GM19023 (cell line): ENCODE measurements at regions not wholly inside any gene's neighbourhood (a gene's known extent, or its start where the extent isn't known, plus 50 kb on each side); places are given as distances from the start of the nearest gene placed in this dataset.

ENCODE experiments used
- ATAC-seq: cut with Tn5 transposase; IDR thresholded peaks from one replicate; pipeline ENCODE4 v1.9.1; 2021; ENCODE audit warnings: mild to moderate bottlenecking, moderate library complexity; ENCODE audit not compliant: unreplicated experiment

DNA sequence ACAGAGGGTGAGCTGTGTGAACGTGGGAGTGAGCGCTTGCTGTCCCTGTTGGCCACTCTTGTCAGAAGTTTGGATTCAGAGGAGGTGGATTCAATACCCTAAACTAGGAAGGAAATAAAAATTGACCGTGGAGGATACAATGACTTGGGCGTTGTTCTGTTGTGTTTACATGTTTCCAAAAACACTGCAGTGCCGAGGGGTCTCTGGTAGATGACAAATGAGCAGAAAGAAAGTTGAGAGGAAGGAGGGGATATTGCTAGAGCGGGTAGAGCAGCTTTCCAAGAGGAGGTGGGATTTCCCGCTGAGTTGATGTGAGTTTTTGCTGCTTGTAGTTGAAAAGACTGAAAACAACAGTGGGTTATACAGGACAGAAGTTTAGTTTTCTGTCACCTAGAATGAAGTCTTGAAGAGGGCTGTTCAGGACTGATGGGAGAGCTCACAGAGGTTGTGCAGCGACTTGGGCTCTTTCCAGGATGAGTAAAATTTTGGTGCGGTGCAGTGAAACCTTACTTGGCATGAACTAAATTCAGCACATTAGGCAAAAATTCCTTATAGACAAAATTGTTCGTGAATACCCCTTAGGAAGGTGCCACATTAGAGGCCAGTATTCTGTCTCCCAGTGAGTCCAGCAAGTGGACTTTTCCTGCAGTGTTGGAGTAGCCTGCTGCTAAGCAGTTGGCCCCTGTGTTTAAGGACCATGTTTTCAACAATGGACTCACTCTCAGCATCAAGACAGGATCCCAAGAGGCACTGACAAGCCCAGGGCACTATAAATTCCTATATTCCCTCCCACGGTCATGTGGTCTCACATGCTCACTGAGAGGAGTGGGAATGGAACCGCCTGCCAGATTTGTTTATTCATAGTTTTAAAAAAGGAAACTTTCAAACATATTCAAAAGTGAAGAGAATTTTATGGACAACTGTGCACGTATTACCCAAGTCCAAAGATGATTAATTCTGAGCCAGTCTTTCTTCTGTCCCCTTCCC, 435.0 kb upstream of the C2CD4B start:
- ATAC-seq, result no peak

- no peak for ATAC-seq
Measured at GRCh38 chr15:62601777-62602545, 436.9 kb upstream of the C2CD4B start.

- ATAC-seq, result no peak
Measured at GRCh38 chr15:62603742-62604141, 438.7 kb upstream of the C2CD4B start.

GRCh38 chr15:62605282-62605681, 437.3 kb upstream of the TPM1 start:
- no peak for ATAC-seq

DNA sequence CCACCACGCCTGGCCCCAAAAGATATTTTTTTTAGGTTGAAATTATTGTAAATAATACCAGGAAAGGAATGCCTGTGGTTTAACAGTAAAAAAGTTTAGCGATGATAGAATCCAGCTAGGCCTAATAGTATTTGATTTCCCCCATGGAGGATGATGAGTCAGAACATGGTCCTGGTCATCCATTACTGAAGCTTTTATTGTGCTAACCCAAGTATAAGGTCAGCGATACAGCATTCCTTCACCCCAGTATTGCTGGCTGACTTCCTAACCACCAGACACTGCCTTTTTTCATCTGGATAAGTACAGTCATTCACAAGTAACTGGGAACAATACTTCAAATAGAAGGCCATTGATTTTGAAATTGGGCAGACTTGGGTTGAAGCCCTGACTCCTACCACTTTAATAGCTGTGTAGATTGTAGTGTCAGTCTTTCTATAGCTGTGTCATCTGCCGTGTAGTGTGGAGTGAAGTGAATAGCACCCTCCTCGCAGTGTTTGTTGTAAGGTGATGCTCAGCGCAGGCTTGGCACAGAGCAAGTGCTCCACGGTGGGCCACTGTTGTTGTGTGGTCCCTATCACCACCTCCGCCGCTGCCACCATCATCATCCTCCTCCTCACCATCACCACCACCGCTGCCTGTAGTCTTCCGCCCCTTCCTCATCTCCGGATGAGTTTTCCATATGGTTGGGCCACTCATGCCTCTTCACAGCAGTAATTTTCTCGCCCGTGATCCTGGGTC, 436.0 kb upstream of the TPM1 start:
- ATAC-seq, result no peak

GRCh38 chr15:62607114-62607462, 435.5 kb upstream of the TPM1 start:
- no peak for ATAC-seq

GRCh38 chr15:62607643-62608042, 434.9 kb upstream of the TPM1 start:
- no peak for ATAC-seq

DNA sequence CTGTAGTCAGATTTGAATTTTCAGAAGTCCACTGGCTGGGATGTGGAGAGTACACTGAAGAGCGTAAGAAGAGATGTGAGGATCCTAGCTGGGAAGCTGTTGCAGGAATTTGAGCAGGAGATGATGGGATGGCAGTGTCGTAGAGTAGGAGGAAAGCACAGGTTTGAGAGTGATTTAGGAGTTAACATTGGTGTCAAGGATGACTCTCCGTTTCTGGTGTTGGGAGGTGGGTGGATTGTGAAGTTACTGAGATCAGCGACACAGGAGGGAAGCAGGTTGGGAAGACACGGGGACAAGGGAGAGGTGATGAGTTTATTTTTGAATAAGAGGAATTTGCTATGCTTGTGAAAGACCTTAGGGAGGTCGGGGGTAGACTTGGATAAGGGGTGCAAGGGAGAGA, 434.2 kb upstream of the TPM1 start:
- ATAC-seq, result no peak

- no peak for ATAC-seq
Measured at GRCh38 chr15:62610265-62610869, 432.2 kb upstream of the TPM1 start.

DNA sequence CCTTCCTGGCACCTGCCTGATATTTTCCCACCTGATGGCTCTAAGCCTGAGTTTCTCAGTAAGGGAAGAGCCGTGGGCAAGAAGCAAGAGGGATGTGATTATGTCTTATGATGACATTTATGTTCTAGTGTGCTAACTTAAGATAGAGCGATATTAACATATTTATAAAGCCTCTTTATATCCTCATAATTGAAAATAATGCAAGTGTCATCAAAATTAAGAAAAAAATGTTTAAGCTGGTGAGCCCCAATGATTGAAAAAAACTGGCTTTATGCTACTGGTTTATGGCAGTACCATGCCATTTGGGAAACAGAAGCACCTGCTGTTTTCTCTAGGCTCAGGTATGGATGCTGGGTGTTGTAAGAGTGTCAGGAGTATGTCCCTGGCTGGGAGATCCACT, 431.5 kb upstream of the TPM1 start:
- ATAC-seq, result no peak

DNA sequence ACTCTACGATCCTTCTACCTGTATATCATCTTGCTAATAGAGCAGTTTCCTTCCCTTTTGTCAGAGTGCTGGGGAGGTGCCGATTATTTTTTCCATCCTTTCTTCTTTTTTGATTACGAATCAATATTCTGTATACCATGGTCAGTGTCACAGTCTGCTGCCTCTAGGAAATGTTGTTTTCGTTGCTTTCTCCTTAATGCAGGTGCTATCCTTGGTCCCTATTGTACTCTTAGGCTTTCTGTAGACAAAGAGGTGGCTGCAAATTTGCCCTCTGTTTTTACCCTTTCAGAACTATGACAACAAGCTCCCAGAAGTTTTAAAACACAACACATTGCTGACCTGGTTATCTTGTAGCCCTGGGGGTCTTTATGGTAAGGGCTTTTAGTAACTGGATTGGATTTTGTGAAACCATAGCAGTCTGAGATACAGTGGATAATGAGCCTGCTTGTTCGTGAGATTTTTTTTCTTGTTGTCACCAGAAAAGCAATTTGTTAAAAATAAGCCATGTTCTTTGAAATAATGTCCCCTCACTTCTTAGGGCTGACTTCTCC, 430.3 kb upstream of the TPM1 start:
- no peak for ATAC-seq

DNA sequence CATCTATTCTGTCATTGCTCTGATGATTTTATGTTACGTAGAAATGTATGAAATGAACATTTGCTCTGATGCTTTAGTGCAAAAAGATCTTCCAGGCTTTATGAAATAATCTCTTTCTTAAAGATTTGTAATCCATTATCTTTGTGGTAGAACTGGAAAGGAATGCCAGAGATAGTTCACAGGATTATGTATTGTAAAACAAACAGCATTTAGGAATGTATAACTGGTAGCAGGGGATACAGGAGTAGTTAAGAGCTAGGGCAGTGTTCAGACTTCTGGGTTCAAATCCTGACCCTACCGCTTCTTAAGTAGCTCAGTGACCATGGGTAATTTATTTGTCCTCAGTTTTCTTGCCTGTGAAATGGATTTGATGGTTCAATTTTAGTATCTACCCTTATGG, 429.8 kb upstream of the TPM1 start:
- no peak for ATAC-seq

DNA sequence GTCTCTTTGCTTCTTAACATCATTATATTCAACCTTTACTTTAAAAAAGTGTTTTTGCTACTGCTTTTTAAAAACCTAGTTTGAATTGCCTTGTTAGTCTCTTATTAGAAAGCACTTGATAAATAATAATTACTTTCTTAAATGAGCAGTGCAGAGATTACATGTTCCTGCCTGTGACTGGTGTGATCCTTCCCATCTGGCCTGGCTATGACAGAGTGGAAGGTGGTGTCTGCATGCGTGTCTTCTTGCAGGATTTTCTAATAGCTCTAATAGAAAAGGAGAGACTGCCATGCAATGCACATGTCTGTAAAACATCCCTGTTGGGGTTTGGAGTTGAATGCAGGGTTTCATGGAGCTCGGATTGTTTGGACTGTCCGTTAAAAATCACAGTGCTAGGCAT, 425.8 kb upstream of the TPM1 start:
- no peak for ATAC-seq

- no peak for ATAC-seq
Measured at GRCh38 chr15:62617741-62618140, 424.8 kb upstream of the TPM1 start.

DNA sequence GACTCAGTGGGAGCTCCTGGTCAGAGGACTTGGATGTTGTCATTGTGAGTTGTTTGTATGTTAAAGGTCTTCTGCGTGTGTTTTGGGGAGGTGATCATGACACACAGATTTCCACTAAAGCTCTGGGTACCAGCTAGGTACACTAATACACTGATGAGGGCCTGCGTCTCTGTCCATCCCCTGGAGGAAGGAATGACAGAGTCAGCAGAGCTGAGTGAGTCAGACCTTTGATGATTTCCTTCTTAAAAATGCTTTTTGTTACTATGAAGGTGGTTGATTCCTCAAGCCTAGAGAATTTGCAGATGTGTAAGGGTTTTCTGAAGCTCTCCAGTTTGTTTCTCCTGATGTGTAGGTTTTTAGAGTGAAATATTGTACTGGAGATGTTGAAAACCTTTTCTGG, 424.1 kb upstream of the TPM1 start:
- ATAC-seq, result no peak

GRCh38 chr15:62618846-62619504, 423.6 kb upstream of the TPM1 start:
- ATAC-seq, result no peak

DNA sequence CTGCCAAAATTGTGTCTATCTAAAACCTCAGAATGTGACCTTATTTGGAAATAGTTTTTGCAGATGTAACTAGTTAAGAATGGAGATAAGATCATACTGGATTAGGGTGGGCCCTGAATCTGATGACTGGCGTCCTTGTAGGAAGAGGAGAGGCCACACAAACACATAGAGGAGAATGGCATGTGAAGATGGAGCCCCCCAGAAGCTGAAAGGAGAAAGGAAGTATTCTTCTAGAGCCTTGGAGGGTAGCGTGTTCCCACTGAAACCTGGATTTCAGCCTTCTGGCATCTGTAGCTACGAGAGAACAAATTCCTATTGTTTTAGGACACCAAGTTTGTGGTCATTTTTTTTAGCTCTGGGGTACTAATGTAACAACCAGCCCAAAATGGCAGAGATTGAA, 423.0 kb upstream of the TPM1 start:
- no peak for ATAC-seq

- ATAC-seq, result no peak
Measured at GRCh38 chr15:62622775-62623174, 419.8 kb upstream of the TPM1 start.

DNA sequence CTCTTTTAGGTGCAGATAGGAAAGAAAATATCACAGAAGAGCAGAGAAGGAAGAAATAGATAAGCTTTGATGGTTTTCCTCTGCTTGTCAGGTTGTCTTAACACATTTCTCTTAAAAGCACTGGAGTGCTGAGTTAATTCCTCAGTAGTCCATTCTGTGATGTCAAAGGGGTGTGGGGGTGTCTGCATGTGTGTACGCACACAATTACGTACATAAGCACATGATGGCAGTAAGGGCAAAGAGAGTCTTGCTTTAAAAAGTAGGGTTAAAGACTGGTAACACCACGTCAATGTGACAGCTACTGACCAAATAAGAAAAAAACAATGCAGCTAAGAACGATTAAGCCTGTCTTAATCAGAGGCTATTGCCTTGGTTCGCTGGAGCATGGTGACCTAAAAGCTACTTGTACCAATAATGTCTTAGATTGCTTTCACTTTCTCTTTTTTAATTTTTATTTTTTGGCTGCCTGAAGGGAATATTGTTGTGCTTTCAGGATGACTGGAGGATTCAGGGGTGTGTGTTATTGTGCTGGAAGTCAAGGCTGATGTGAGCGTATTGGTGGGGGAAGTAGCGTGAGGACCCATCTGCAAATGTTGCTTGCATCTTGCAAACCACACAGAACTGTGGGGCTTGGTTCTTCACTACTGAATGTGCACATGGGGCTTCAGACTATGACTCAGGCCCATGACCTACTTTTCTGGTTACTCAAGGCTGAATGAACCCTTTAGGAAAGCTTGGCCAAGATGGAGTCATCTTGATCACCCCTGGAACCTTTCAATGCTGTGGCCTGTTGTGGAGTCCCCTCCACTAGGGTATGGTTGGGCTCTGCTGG, 417.8 kb upstream of the TPM1 start:
- no peak for ATAC-seq
